GM12875 (cell line): ENCODE measurements at regions not wholly inside any gene's neighbourhood (a gene's known extent, or its start where the extent isn't known, plus 50 kb on each side); places are given as distances from the start of the nearest gene placed in this dataset.

Source experiments
- H3K4me3 ChIP-seq: one replicate; pipeline ENCODE4 v1.5.1; 2011; ENCODE audit warnings: low read depth, low read length, control low read depth
- CTCF ChIP-seq: IDR thresholded peaks from 2 replicates; pipeline ENCODE4 v1.5.1; 2011; ENCODE audit warnings: low read depth, mild to moderate bottlenecking, control low read depth, inconsistent platforms, low read length, moderate library complexity, borderline replicate concordance; ENCODE audit not compliant: insufficient read depth

- H3K4me3 ChIP-seq: no peak overlapping the region
- TF ChIP-seq CTCF: no peak
Observed at GRCh38 chr2:173797586-173798263, 167.4 kb downstream of the SP3 start.

GRCh38 chr2:173802518-173802917 is 162.7 kb downstream of the SP3 start:
- no peak for TF ChIP-seq CTCF
- no peak overlapping the region for H3K4me3 ChIP-seq

GRCh38 chr2:173803449-173803848 is 161.7 kb downstream of the SP3 start:
- no peak overlapping the region for H3K4me3 ChIP-seq
- no peak for TF ChIP-seq CTCF

DNA sequence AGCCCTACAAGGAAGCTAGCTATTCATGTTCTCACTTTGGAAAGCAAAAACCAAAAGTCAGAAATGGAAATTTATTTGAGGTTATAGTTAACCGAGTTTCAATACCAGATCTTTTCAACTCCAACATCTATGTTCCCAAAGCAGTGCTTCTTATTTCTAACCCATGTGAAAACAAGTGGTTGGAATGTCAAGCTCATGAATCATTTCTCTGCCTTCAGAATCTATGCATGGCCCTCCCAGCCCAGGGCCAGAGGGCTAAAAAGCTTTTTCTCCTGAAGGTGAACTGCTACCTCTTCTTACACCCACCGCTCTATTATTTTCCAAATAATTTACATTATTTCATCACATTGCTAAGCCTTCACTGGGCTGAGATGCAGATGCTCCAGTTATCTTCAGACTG is 158.4 kb downstream of the SP3 start:
- H3K4me3 ChIP-seq: no peak overlapping the region
- no peak for TF ChIP-seq CTCF

- H3K4me3 ChIP-seq: no peak overlapping the region
- no peak for TF ChIP-seq CTCF
Observed at GRCh38 chr2:173808718-173809117, 156.5 kb downstream of the SP3 start.

- no peak for TF ChIP-seq CTCF
- H3K4me3 ChIP-seq: no peak overlapping the region
Observed at GRCh38 chr2:173812321-173812720, 152.9 kb downstream of the SP3 start.

- no peak for TF ChIP-seq CTCF
Observed at GRCh38 chr2:173814306-173814705, 150.9 kb downstream of the SP3 start.

More at GRCh38 chr2:173814306-173814705, 150.9 kb downstream of the SP3 start:
- H3K4me3 ChIP-seq: no peak overlapping the region
